ENCODE measurements at regions not wholly inside any gene's neighbourhood (a gene's known extent, or its start where the extent isn't known, plus 50 kb on each side); places are given as distances from the start of the nearest gene placed in this dataset.

DNA sequence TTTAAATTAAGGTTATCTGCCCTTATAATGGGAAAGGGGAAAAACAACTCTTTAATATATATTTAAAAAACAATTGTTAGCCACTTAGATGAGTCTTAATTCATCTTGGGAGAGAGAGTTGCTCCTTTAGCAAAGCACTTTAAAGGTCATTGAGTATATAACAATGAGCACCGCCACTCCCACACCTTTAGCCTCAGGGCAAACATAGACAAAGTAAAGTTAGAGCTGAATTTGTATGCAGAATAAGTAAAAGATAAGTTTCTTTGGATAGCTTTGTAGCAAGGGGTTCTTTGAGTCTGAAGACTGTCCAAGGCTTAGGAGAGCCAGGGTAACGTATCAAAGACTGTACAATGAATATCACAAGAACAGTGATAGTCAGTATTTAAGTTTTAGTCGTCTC, 728.8 kb upstream of the LMO3 start:
- TF ChIP-seq, protein P1, sequence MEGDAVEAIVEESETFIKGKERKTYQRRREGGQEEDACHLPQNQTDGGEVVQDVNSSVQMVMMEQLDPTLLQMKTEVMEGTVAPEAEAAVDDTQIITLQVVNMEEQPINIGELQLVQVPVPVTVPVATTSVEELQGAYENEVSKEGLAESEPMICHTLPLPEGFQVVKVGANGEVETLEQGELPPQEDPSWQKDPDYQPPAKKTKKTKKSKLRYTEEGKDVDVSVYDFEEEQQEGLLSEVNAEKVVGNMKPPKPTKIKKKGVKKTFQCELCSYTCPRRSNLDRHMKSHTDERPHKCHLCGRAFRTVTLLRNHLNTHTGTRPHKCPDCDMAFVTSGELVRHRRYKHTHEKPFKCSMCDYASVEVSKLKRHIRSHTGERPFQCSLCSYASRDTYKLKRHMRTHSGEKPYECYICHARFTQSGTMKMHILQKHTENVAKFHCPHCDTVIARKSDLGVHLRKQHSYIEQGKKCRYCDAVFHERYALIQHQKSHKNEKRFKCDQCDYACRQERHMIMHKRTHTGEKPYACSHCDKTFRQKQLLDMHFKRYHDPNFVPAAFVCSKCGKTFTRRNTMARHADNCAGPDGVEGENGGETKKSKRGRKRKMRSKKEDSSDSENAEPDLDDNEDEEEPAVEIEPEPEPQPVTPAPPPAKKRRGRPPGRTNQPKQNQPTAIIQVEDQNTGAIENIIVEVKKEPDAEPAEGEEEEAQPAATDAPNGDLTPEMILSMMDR (conservative IDR thresholded peaks at IDR 0.05): no peak
- Histone ChIP-seq H2BK12ac (ENCODE audit: insufficient read length, low read depth, low read length) (no peak overlapping the region), H3K14ac (ENCODE audit: insufficient read depth, low read length) (no peak overlapping the region), H3K18ac (ENCODE audit: insufficient read length, low read depth, low read length) (no peak overlapping the region), H3K9me3 (ENCODE audit: control insufficient read depth, low read depth, low read length) (no peaks in the 10 kb centered on the region), H3K56ac (ENCODE audit: insufficient read length, low read depth, low read length) (no peak overlapping the region), H3K23me2 (ENCODE audit: insufficient read length, low read depth, low read length, poor library complexity, severe bottlenecking) (no peaks in the 10 kb centered on the region), H2BK120ac (ENCODE audit: low read depth, low read length, poor library complexity, severe bottlenecking) (no peak overlapping the region), H3K4me2 (ENCODE audit: insufficient read depth, insufficient read length, low read length) (no peak overlapping the region), H2BK20ac (ENCODE audit: low read depth, low read length, poor library complexity, severe bottlenecking) (no peak overlapping the region), H3K79me2 (ENCODE audit: insufficient read depth, low read length) (no peaks in the 10 kb centered on the region), H4K8ac (replicated peaks; ENCODE audit: insufficient read length, low read depth, low read length) (no peak overlapping the region), H3K79me1 (ENCODE audit: insufficient read depth, low read depth, low read length, poor library complexity, severe bottlenecking) (no peaks in the 10 kb centered on the region), H2AK5ac (ENCODE audit: insufficient read length, low read length) (no peak overlapping the region), H3K23ac (ENCODE audit: insufficient read length, low read depth, low read length) (no peak overlapping the region), H4K5ac (ENCODE audit: insufficient read length, low read depth, low read length) (no peak overlapping the region), H3T11ph (ENCODE audit: low read length) (no peak overlapping the region), H2BK15ac (ENCODE audit: low read depth, low read length) (no peak overlapping the region), H3K4ac (ENCODE audit: low read depth, low read length) (no peak overlapping the region), H3K4me1 (ENCODE audit: insufficient read depth, low read length) (no peaks in the 10 kb centered on the region), H4K91ac (ENCODE audit: insufficient read length, low read depth, low read length) (no peak overlapping the region), H4K20me1 (ENCODE audit: control insufficient read depth, insufficient read depth, insufficient read length) (no peaks in the 10 kb centered on the region), H3K27me3 (ENCODE audit: insufficient read depth, low read length) (no peaks in the 10 kb centered on the region), H3K9ac (ENCODE audit: extremely low read depth, insufficient read length, low read length) (no peak overlapping the region), H3K27ac (ENCODE audit: insufficient read length, low read depth, low read length) (no peak overlapping the region), H2BK5ac (ENCODE audit: insufficient read length, low read length) (no peak overlapping the region), H2AFZ (ENCODE audit: low read length) (no peak overlapping the region)
- Mint-ChIP-seq H3K4me3 (no peak overlapping the region), H3K9me3 (no peaks in the 10 kb centered on the region), H3K27me3 (ENCODE audit: low read depth) (peaks cover 2% of the 10 kb centered on the region; the same call in 1 of the 2 replicates), H3K27ac (no peak overlapping the region), H3K4me1 (peaks cover 0 to 6% of the 10 kb centered on the region in 2 experiments; a peak in 2 of 4 replicates), H3K36me3 (ENCODE audit: insufficient read depth in 1 of 3, low read depth in 3 of 3) (no peaks in the 10 kb centered on the region)
- no peak for DNase-seq
- no CpG with 5 or more reads among the region's 3 CpGs for WGBS (ENCODE audit: extremely low coverage, insufficient read length, low lambda C conversion rate)
